B cell (primary cell): ENCODE measurements at regions not wholly inside any gene's neighbourhood (a gene's known extent, or its start where the extent isn't known, plus 50 kb on each side); places are given as distances from the start of the nearest gene placed in this dataset.

Experiments used
- ATAC-seq: fragments of 200-7000 bp; cut with Tn5 transposase; one replicate; pipeline ENCODE4 v1.10.0; 2021; ENCODE audit warnings: low read depth, mild to moderate bottlenecking, moderate number of reproducible peaks, moderate library complexity
- CTCF ChIA-PET: fragments of 350-600 bp; sonication (Branson Sonifier 250); formaldehyde crosslinking; loops from one replicate; lab custom pipeline; 2021; ENCODE audit warnings: antibody characterized with exemption, inconsistent platforms; lab: Charles Lee
- POLR2A ChIA-PET: fragments of 350-600 bp; sonication (Branson Sonifier 250); formaldehyde crosslinking; loops from one replicate; lab custom pipeline; 2021; ENCODE audit warnings: antibody characterized with exemption; lab: Charles Lee
- DNase-seq: peaks from one replicate; pipeline ENCODE4 v3.0.0; 2013
- H2AFZ ChIP-seq: 2 replicates; pipeline ENCODE4 v1.6.1; 2012; ENCODE audit warnings: mild to moderate bottlenecking, low read depth, low read length; ENCODE audit not compliant: insufficient read depth, poor library complexity, severe bottlenecking
- H3K27ac ChIP-seq, 2 donors: 1 replicate in 1 of 2; 2 replicates in 1 of 2; pipeline ENCODE4 v1.5.1; 2012 to 2013; ENCODE audit warnings: low read length in 2 of 2, mild to moderate bottlenecking in 2 of 2, moderate library complexity in 1 of 2
- H3K27me3 ChIP-seq, 4 experiments: fragments of 200-600 bp in 1 of 4; sonication (generic) in 1 of 4; replicated peaks in 1 of 4; 1 replicate in 2 of 4; 2 replicates in 2 of 4; pipeline versions ENCODE4 v1.6.1 to v1.7.0; 2013 to 2016; ENCODE audit warnings: low read length in 3 of 4, mild to moderate bottlenecking in 2 of 4, mixed read lengths in 1 of 4, moderate library complexity in 1 of 4; ENCODE audit not compliant: insufficient read depth in 4 of 4, control insufficient read depth in 3 of 4; ENCODE audit errors: control extremely low read depth in 1 of 4
- H3K36me3 ChIP-seq, 2 experiments: replicated peaks in 1 of 2; 1 replicate in 1 of 2; 2 replicates in 1 of 2; pipeline versions ENCODE4 v1.6.1 to v1.7.1; 2013; ENCODE audit warnings: low read length in 1 of 2; ENCODE audit not compliant: insufficient read depth in 2 of 2, control insufficient read depth in 1 of 2; ENCODE audit errors: control extremely low read depth in 1 of 2, extremely low read depth in 1 of 2
- H3K4me1 ChIP-seq, 2 donors: fragments of 200-600 bp in 1 of 2; sonication (generic) in 1 of 2; 1 replicate in 1 of 2; 2 replicates in 1 of 2; pipeline versions ENCODE4 v1.5.1 to v1.6.1; 2013 to 2017; ENCODE audit warnings: low read length in 2 of 2; ENCODE audit not compliant: control insufficient read depth in 2 of 2, insufficient read depth in 2 of 2
- H3K4me2 ChIP-seq: replicated peaks from 2 replicates; pipeline ENCODE3; 2012; ENCODE audit warnings: mild to moderate bottlenecking, low read depth, low read length; ENCODE audit not compliant: poor library complexity, severe bottlenecking
- H3K4me3 ChIP-seq, 5 experiments: fragments of 200-600 bp in 1 of 5; sonication (generic) in 1 of 5; 1 replicate in 3 of 5; 2 replicates in 2 of 5; pipeline versions ENCODE4 v1.5.1 to v1.7.0; 2011 to 2016; ENCODE audit warnings: low read length in 4 of 5, mild to moderate bottlenecking in 4 of 5, low read depth in 2 of 5, control low read depth in 1 of 5, moderate library complexity in 1 of 5; ENCODE audit not compliant: insufficient read depth in 1 of 5; ENCODE audit errors: control extremely low read depth in 1 of 5, extremely low read depth in 1 of 5
- H3K79me2 ChIP-seq: fragments of 200-600 bp; sonication (generic); one replicate; pipeline ENCODE4 v1.6.0; 2016; ENCODE audit warnings: low read length; ENCODE audit not compliant: control insufficient read depth, insufficient read depth
- H3K9ac ChIP-seq: fragments of 200-600 bp; sonication (generic); 2 replicates; pipeline ENCODE4 v1.6.1; 2017; ENCODE audit warnings: mild to moderate bottlenecking, low read length, moderate library complexity
- H3K9me3 ChIP-seq, 3 donors: one replicate each; pipeline versions ENCODE4 v1.6.1 to v1.7.1; 2013; ENCODE audit warnings: low read length in 2 of 3; ENCODE audit not compliant: control insufficient read depth in 2 of 3, insufficient read depth in 1 of 3; ENCODE audit errors: control extremely low read depth in 1 of 3
- H4K20me1 ChIP-seq: 2 replicates; pipeline ENCODE4 v1.6.0; 2012; ENCODE audit warnings: mild to moderate bottlenecking, low read length; ENCODE audit not compliant: insufficient read depth, control insufficient read depth, poor library complexity, severe bottlenecking
- H3K27ac Mint-ChIP-seq: one replicate; pipeline ENCODE4 v1.8.0; 2021; ENCODE audit warnings: mixed read lengths
- H3K27me3 Mint-ChIP-seq: one replicate; pipeline ENCODE4 v1.8.0; 2021; ENCODE audit warnings: mixed read lengths
- H3K4me1 Mint-ChIP-seq: one replicate; pipeline ENCODE4 v1.8.0; 2021; ENCODE audit warnings: mixed read lengths
- H3K4me3 Mint-ChIP-seq: one replicate; pipeline ENCODE4 v1.8.0; 2021; ENCODE audit warnings: mixed read lengths
- H3K9me3 Mint-ChIP-seq: one replicate; pipeline ENCODE4 v1.8.0; 2022; ENCODE audit warnings: mixed read lengths; ENCODE audit not compliant: insufficient read depth
- CTCF ChIP-seq: fragments of 200-600 bp; IDR thresholded peaks from one replicate; pipeline ENCODE4 v1.8.0; 2022; ENCODE audit warnings: antibody characterized with exemption, mild to moderate bottlenecking
- EZH2 ChIP-seq: IDR thresholded peaks from 2 replicates; pipeline ENCODE4 v1.6.1; 2012; ENCODE audit warnings: borderline replicate concordance, low read depth, mild to moderate bottlenecking, moderate library complexity, low read length; ENCODE audit not compliant: insufficient read depth, poor library complexity, severe bottlenecking
- WGBS: methylation state at CpG from one replicate; pipeline ENCODE4 v1.1.5; 2013; ENCODE audit warnings: missing lambda C conversion rate; ENCODE audit not compliant: insufficient coverage; 5-methylcytosine and 5-hydroxymethylcytosine counted together
- intact Hi-C: fragments of 100-400 bp; cut with micrococcal nuclease; formaldehyde crosslinking; loops from one replicate; pipeline ENCODE4 v1.10.0; 2022

GRCh38 chr4:189207872-189208271 lies 732.8 kb upstream of the FRG1 start:
- Histone ChIP-seq H4K20me1 (no peaks in the 10 kb centered on the region), H3K27me3 (no peaks in the 10 kb centered on the region), H3K4me3 (no peak overlapping the region), H3K4me2 (no peak overlapping the region), H3K4me1 (no peaks in the 10 kb centered on the region), H3K9me3 (no peaks in the 10 kb centered on the region), H3K9ac (no peak overlapping the region), H3K27ac (no peak overlapping the region), H3K79me2 (no peaks in the 10 kb centered on the region), H2AFZ (no peak overlapping the region), H3K36me3 (no peaks in the 10 kb centered on the region)
- TF ChIP-seq EZH2 (no peak), CTCF (no peak)
- intact Hi-C loops: no loop called here
- ATAC-seq (no peak), DNase-seq (no peak)
- no peaks in the 10 kb centered on the region for H3K4me1 Mint-ChIP-seq
- no peak overlapping the region for H3K4me3 Mint-ChIP-seq
- no peaks in the 10 kb centered on the region for H3K27me3 Mint-ChIP-seq
- H3K9me3 Mint-ChIP-seq: no peaks in the 10 kb centered on the region
- WGBS: 88% methylated on average over 5 of the region's 5 CpGs
- ChIA-PET CTCF (no interaction called here), POLR2A (no interaction called here)
- H3K27ac Mint-ChIP-seq: no peak overlapping the region

- intact Hi-C loops: no loop called here
- no peaks in the 10 kb centered on the region for H3K36me3 ChIP-seq
- TF ChIP-seq CTCF (no peak), EZH2 (no peak)
- CTCF ChIA-PET: no interaction called here
- ATAC-seq: no peak
- DNase-seq: no peak
- no peaks in the 10 kb centered on the region for H3K27me3 Mint-ChIP-seq
- no peaks in the 10 kb centered on the region for H3K9me3 ChIP-seq
- H3K4me1 ChIP-seq: no peaks in the 10 kb centered on the region
- H3K4me2 ChIP-seq: no peak overlapping the region
- no peak overlapping the region for H2AFZ ChIP-seq
- H3K9ac ChIP-seq: no peak overlapping the region
- H3K4me1 Mint-ChIP-seq: no peaks in the 10 kb centered on the region
- no peaks in the 10 kb centered on the region for H4K20me1 ChIP-seq
- H3K79me2 ChIP-seq: no peaks in the 10 kb centered on the region
- no peak overlapping the region for H3K4me3 ChIP-seq
- H3K27me3 ChIP-seq: no peaks in the 10 kb centered on the region
- H3K27ac ChIP-seq: no peak overlapping the region
- H3K4me3 Mint-ChIP-seq: no peak overlapping the region
- POLR2A ChIA-PET: no interaction called here
- H3K9me3 Mint-ChIP-seq: no peaks in the 10 kb centered on the region
- no peak overlapping the region for H3K27ac Mint-ChIP-seq
- WGBS: no CpG with 5 or more reads among the region's 3 CpGs
Measured at GRCh38 chr4:189215574-189215973, 725.1 kb upstream of the FRG1 start.
